H1 (cell line): ENCODE measurements at regions not wholly inside any gene's neighbourhood (a gene's known extent, or its start where the extent isn't known, plus 50 kb on each side); places are given as distances from the start of the nearest gene placed in this dataset.
A peak's percentile ranks its signal among the peaks of the same experiment; 100 is the strongest.

ENCODE experiments used
- CTCF ChIA-PET: fragments of 300-600 bp; sonication (Branson Sonifier 250); formaldehyde crosslinking; loops from one replicate; lab custom pipeline; 2021; ENCODE audit not compliant: partially characterized antibody; lab: Charles Lee
- POLR2A ChIA-PET: fragments of 300-600 bp; sonication (Branson Sonifier 250); formaldehyde crosslinking; loops from one replicate; lab custom pipeline; 2021; ENCODE audit warnings: inconsistent platforms; ENCODE audit not compliant: partially characterized antibody; lab: Charles Lee
- DNase-seq, 2 experiments: peaks; one replicate each; pipeline versions ENCODE4 v3.0.0 to v3.0.0-alpha.2; 2010 to 2022; ENCODE audit warnings: low spot score in 2 of 2, low read depth in 1 of 2, mixed read lengths in 1 of 2
- FAIRE-seq: peaks from 2 replicates; lab custom pipeline; 2011; peaks lifted over from hg19 to GRCh38; lab: Jason Lieb, UNC
- H2AFZ ChIP-seq: 2 replicates; pipeline ENCODE4 v1.8.1; 2012; ENCODE audit warnings: low read length, inconsistent platforms
- H2AK5ac ChIP-seq: 2 replicates; pipeline ENCODE4 v1.6.1; 2013; ENCODE audit warnings: low read depth, low read length
- H2BK120ac ChIP-seq: replicated peaks from 2 replicates; pipeline ENCODE3; 2013; ENCODE audit warnings: low read depth, low read length, inconsistent platforms
- H2BK12ac ChIP-seq: 2 replicates; pipeline ENCODE4 v1.6.1; 2013; ENCODE audit warnings: low read depth, low read length
- H2BK15ac ChIP-seq: 2 replicates; pipeline ENCODE4 v1.6.1; 2013; ENCODE audit warnings: low read length
- H2BK20ac ChIP-seq: 2 replicates; pipeline ENCODE4 v1.6.1; 2013; ENCODE audit warnings: low read length
- H2BK5ac ChIP-seq: 2 replicates; pipeline ENCODE4 v1.6.1; 2013; ENCODE audit warnings: low read depth, low read length
- H3K14ac ChIP-seq: 2 replicates; pipeline ENCODE4 v1.6.1; 2013; ENCODE audit warnings: inconsistent platforms; ENCODE audit not compliant: insufficient read length
- H3K18ac ChIP-seq: 2 replicates; pipeline ENCODE4 v1.6.1; 2013; ENCODE audit warnings: low read length; ENCODE audit errors: extremely low read depth
- H3K23ac ChIP-seq: 2 replicates; pipeline ENCODE4 v1.6.1; 2013; ENCODE audit warnings: inconsistent platforms; ENCODE audit not compliant: insufficient read length
- H3K23me2 ChIP-seq: 2 replicates; pipeline ENCODE4 v1.6.1; 2013; ENCODE audit warnings: low read depth, low read length
- H3K27ac ChIP-seq: 2 replicates; pipeline ENCODE4 v1.6.1; 2011; ENCODE audit warnings: low read depth, low read length, inconsistent platforms
- H3K27me3 ChIP-seq, 4 experiments: replicated peaks in 1 of 4; 1 replicate in 1 of 4; 2 replicates in 3 of 4; pipeline versions ENCODE4 v1.6.1 to v1.8.1; 2011 to 2013; ENCODE audit warnings: low read length in 3 of 4, mild to moderate bottlenecking in 3 of 4, inconsistent platforms in 2 of 4, mixed read lengths in 2 of 4, moderate library complexity in 1 of 4; ENCODE audit not compliant: control insufficient read depth in 3 of 4, insufficient read depth in 3 of 4; ENCODE audit errors: extremely low read depth in 1 of 4
- H3K36me3 ChIP-seq, 4 experiments: 2 replicates each; pipeline versions ENCODE4 v1.6.1 to v1.8.1; 2011 to 2013; ENCODE audit warnings: mild to moderate bottlenecking in 4 of 4, low read length in 3 of 4, moderate library complexity in 2 of 4, control low read depth in 1 of 4, inconsistent platforms in 1 of 4; ENCODE audit not compliant: insufficient read depth in 4 of 4, control insufficient read depth in 2 of 4
- H3K4ac ChIP-seq: replicated peaks from 2 replicates; pipeline ENCODE3; 2013; ENCODE audit warnings: low read length, low read depth, mixed read lengths, inconsistent platforms; ENCODE audit not compliant: insufficient read length
- H3K4me1 ChIP-seq, 4 experiments: replicated peaks in 1 of 4; 1 replicate in 1 of 4; 2 replicates in 3 of 4; pipeline versions ENCODE4 v1.6.1 to v1.8.1; 2011 to 2013; ENCODE audit warnings: low read length in 3 of 4, inconsistent platforms in 2 of 4, mixed read lengths in 1 of 4; ENCODE audit not compliant: insufficient read depth in 4 of 4, control insufficient read depth in 3 of 4
- H3K4me2 ChIP-seq, 2 experiments: 2 replicates each; pipeline versions ENCODE4 v1.6.1 to v1.8.1; 2011 to 2013; ENCODE audit warnings: low read depth in 2 of 2, low read length in 2 of 2, control low read depth in 1 of 2, inconsistent platforms in 1 of 2, mild to moderate bottlenecking in 1 of 2; ENCODE audit not compliant: insufficient read depth in 1 of 2
- H3K4me3 ChIP-seq, 4 experiments: fragments of 200-600, 300-600 bp in 1 of 4; sonication (generic), shearing (Covaris generic), sonication (Bioruptor Twin) in 1 of 4; 2 replicates each; pipeline versions ENCODE4 v1.5.1 to v1.8.1; 2011 to 2016; ENCODE audit warnings: low read length in 4 of 4, low read depth in 3 of 4, control low read depth in 2 of 4, inconsistent platforms in 2 of 4, mild to moderate bottlenecking in 2 of 4, mixed read lengths in 1 of 4, moderate library complexity in 1 of 4; ENCODE audit not compliant: insufficient read depth in 2 of 4; ENCODE audit errors: extremely low read depth in 1 of 4
- H3K56ac ChIP-seq: replicated peaks from 2 replicates; pipeline ENCODE3; 2013; ENCODE audit warnings: low read depth, mild to moderate bottlenecking, mixed read lengths, low read length, inconsistent platforms; ENCODE audit not compliant: insufficient read length
- H3K79me1 ChIP-seq: 2 replicates; pipeline ENCODE4 v1.6.1; 2013; ENCODE audit warnings: low read depth, low read length, control low read depth
- H3K79me2 ChIP-seq, 2 experiments: 2 replicates each; pipeline versions ENCODE4 v1.6.1 to v1.8.1; 2012 to 2013; ENCODE audit warnings: low read length in 2 of 2, mild to moderate bottlenecking in 2 of 2, inconsistent platforms in 1 of 2; ENCODE audit not compliant: insufficient read depth in 2 of 2, control insufficient read depth in 1 of 2
- H3K9ac ChIP-seq, 4 experiments: replicated peaks in 1 of 4; 1 replicate in 1 of 4; 2 replicates in 3 of 4; pipeline versions ENCODE4 v1.6.1 to v1.8.1; 2011 to 2013; ENCODE audit warnings: low read depth in 3 of 4, low read length in 3 of 4, control low read depth in 2 of 4, mild to moderate bottlenecking in 2 of 4, moderate library complexity in 2 of 4, inconsistent platforms in 1 of 4; ENCODE audit errors: extremely low read depth in 1 of 4
- H3K9me3 ChIP-seq, 2 experiments: 2 replicates each; pipeline versions ENCODE4 v1.6.1 to v1.8.1; 2012 to 2013; ENCODE audit warnings: mild to moderate bottlenecking in 2 of 2, moderate library complexity in 2 of 2, control low read depth in 1 of 2, inconsistent platforms in 1 of 2, low read depth in 1 of 2, low read length in 1 of 2, mixed read lengths in 1 of 2; ENCODE audit not compliant: insufficient read depth in 2 of 2
- H4K20me1 ChIP-seq, 2 experiments: replicated peaks in 1 of 2; 2 replicates each; pipeline versions ENCODE3 to v1.8.1; 2011 to 2013; ENCODE audit warnings: inconsistent platforms in 2 of 2, low read length in 2 of 2, mild to moderate bottlenecking in 1 of 2; ENCODE audit not compliant: insufficient read depth in 2 of 2, control insufficient read depth in 1 of 2
- H4K5ac ChIP-seq: 2 replicates; pipeline ENCODE4 v1.6.1; 2013; ENCODE audit warnings: low read length, low read depth, mixed read lengths, inconsistent platforms; ENCODE audit not compliant: insufficient read length
- H4K8ac ChIP-seq: 2 replicates; pipeline ENCODE4 v1.8.0; 2013; ENCODE audit warnings: mild to moderate bottlenecking, moderate library complexity, low read length, inconsistent platforms; ENCODE audit not compliant: insufficient read depth; ENCODE audit errors: extremely low read depth
- H4K91ac ChIP-seq: replicated peaks from 2 replicates; pipeline ENCODE3; 2013; ENCODE audit warnings: low read length, mixed read lengths, inconsistent platforms; ENCODE audit not compliant: insufficient read length
- CTCF ChIP-seq, 3 experiments: IDR thresholded peaks; 1 replicate in 2 of 3; 2 replicates in 1 of 3; pipeline versions ENCODE4 v1.5.1 to v1.6.1; 2011; ENCODE audit warnings: low read length in 3 of 3, mild to moderate bottlenecking in 3 of 3, inconsistent platforms in 2 of 3, low read depth in 1 of 3, moderate library complexity in 1 of 3; ENCODE audit not compliant: insufficient read depth in 1 of 3; ENCODE audit errors: control extremely low read depth in 1 of 3
- RAD21 ChIP-seq, 2 experiments: IDR thresholded peaks in 1 of 2; conservative IDR thresholded peaks in 1 of 2; 2 replicates each; pipeline ENCODE4 v1.6.1; 2011; ENCODE audit warnings: low read depth in 2 of 2, low read length in 2 of 2, improper control_type of control experiment in 1 of 2, inconsistent platforms in 1 of 2, mild to moderate bottlenecking in 1 of 2, moderate library complexity in 1 of 2
- RFX5 ChIP-seq: IDR thresholded peaks from 2 replicates; pipeline ENCODE4 v1.6.1; 2011; ENCODE audit warnings: low read depth, low read length, improper control_type of control experiment, borderline replicate concordance
- WGBS, 2 experiments: shearing (Covaris generic) in 1 of 2; methylation state at CpG; one replicate each; pipeline versions ENCODE4 v1.1.6 to v1.1.7; 2013 to 2015; ENCODE audit warnings: low lambda C conversion rate in 2 of 2, mixed read lengths in 2 of 2, inconsistent platforms in 1 of 2, low coverage in 1 of 2, missing lambda C conversion rate in 1 of 2; ENCODE audit not compliant: insufficient replicate concordance in 2 of 2, insufficient coverage in 1 of 2, insufficient read length in 1 of 2; ENCODE audit errors: extremely low coverage in 1 of 2, missing lambda C conversion rate in 1 of 2; 5-methylcytosine and 5-hydroxymethylcytosine counted together

GRCh38 chr3:43161684-43162229, 55.9 kb upstream of the POMGNT2 start:
- FAIRE-seq: no peak
- no peaks in the 10 kb centered on the region for H3K36me3 ChIP-seq
- no peak overlapping the region for H3K4ac ChIP-seq
- H3K14ac ChIP-seq: no peak overlapping the region
- H2BK15ac ChIP-seq: no peak overlapping the region
- H3K23ac ChIP-seq: no peak overlapping the region
- no peak for DNase-seq
- H2AFZ ChIP-seq: no peak overlapping the region
- TF ChIP-seq RFX5: no peak
- TF ChIP-seq RAD21 (IDR thresholded peaks at IDR 0.05 in 1 of 2, conservative IDR thresholded peaks at IDR 0.05 in 1 of 2; ENCODE audit: low read depth in 2 of 2, low read length in 2 of 2): peak; percentile 23 to 39
- peak in 1 of 3 experiments; percentile 9; a peak in 2 of 4 replicates for TF ChIP-seq CTCF (IDR thresholded peaks at IDR 0.05; ENCODE audit: control extremely low read depth in 1 of 3, insufficient read depth in 1 of 3, low read depth in 1 of 3, low read length in 3 of 3)
- H3K56ac ChIP-seq: no peak overlapping the region
- H4K20me1 ChIP-seq: no peaks in the 10 kb centered on the region
- no peak overlapping the region for H3K4me2 ChIP-seq
- H2AK5ac ChIP-seq: no peak overlapping the region
- WGBS, 2 experiments: 67% methylated on average over 5 of the region's 5 CpGs; no CpG with 5 or more reads in 1 of the 2 experiments
- H3K9ac ChIP-seq: no peak overlapping the region
- no peak overlapping the region for H2BK120ac ChIP-seq
- peaks cover 0 to 7% (median 3%) of the 10 kb centered on the region in 4 experiments; a peak in 3 of 7 replicates for H3K4me1 ChIP-seq
- H2BK20ac ChIP-seq: no peak overlapping the region
- H3K27ac ChIP-seq: no peak overlapping the region
- no peaks in the 10 kb centered on the region for H3K9me3 ChIP-seq
- no peak overlapping the region for H4K91ac ChIP-seq
- H3K23me2 ChIP-seq: no peaks in the 10 kb centered on the region
- no peak overlapping the region for H2BK12ac ChIP-seq
- H3K79me2 ChIP-seq: no peaks in the 10 kb centered on the region
- H3K79me1 ChIP-seq: no peaks in the 10 kb centered on the region
- H4K5ac ChIP-seq: no peak overlapping the region
- POLR2A ChIA-PET: no interaction called here
- H4K8ac ChIP-seq: no peak overlapping the region; the same call in 1 of the 2 replicates
- no peak overlapping the region for H3K4me3 ChIP-seq
- H3K18ac ChIP-seq: no peak overlapping the region
- no peaks in the 10 kb centered on the region for H3K27me3 ChIP-seq
- CTCF ChIA-PET: interaction anchor here (0.7 to 4.4 kb wide), 20 partner anchors 8 to 350 kb away, joined by 3 to 26 read pairs (median 4); no protein-coding TSS in a partner anchor
- no peak overlapping the region for H2BK5ac ChIP-seq
